ENCODE measurements at regions not wholly inside any gene's neighbourhood (a gene's known extent, or its start where the extent isn't known, plus 50 kb on each side); places are given as distances from the start of the nearest gene placed in this dataset.

GRCh38 chr5:164844348-164844747 is 1338.9 kb downstream of the MAT2B start:
- intact Hi-C loops (cut with micrococcal nuclease) = no loop called here
- no peaks in the 10 kb centered on the region for H4K20me1 ChIP-seq (ENCODE audit: insufficient read depth, low read length)
- no peak overlapping the region for H3K27ac ChIP-seq (ENCODE audit: low read depth in 1 of 2, low read length in 2 of 2)
- no peak overlapping the region for H3K9ac ChIP-seq (ENCODE audit: insufficient read depth, low read length, poor library complexity, severe bottlenecking)
- Mint-ChIP-seq H3K4me1 (peaks cover 3% of the 10 kb centered on the region), H3K9me3 (peaks cover 1 to 21% (median 9%) of the 10 kb centered on the region in 7 donors), H3K36me3 (no peaks in the 10 kb centered on the region), H3K4me3 (no peak overlapping the region), H3K27me3 (ENCODE audit: low read depth in 3 of 3) (peaks cover 0 to 3% (median 1%) of the 10 kb centered on the region in 3 donors), H3K27ac (no peak overlapping the region)
- H3K79me2 ChIP-seq (ENCODE audit: insufficient read depth, low read length) = no peaks in the 10 kb centered on the region
- H3K27me3 ChIP-seq (ENCODE audit: control insufficient read depth in 2 of 2, insufficient read depth in 2 of 2, low read length in 2 of 2) = no peaks in the 10 kb centered on the region
- no peak for TF ChIP-seq CTCF (IDR thresholded peaks at IDR 0.05)
- no peak overlapping the region for H3K4me3 ChIP-seq (replicated peaks in 1 of 3; ENCODE audit: low read depth in 2 of 3, low read length in 3 of 3)
- H3K4me1 ChIP-seq (ENCODE audit: control insufficient read depth in 1 of 2, insufficient read depth in 2 of 2, low read length in 2 of 2) = no peaks in the 10 kb centered on the region
- DNase-seq = no peak
- H3K4me2 ChIP-seq (replicated peaks; ENCODE audit: extremely low read depth, low read length, poor library complexity, severe bottlenecking) = no peak overlapping the region
- H3K9me3 ChIP-seq (replicated peaks in 1 of 2; ENCODE audit: control insufficient read depth in 1 of 2, insufficient read depth in 1 of 2, low read length in 2 of 2) = peaks cover 3 to 4% of the 10 kb centered on the region in 2 donors
- H3K36me3 ChIP-seq (replicated peaks in 1 of 2; ENCODE audit: control insufficient read depth in 1 of 2, insufficient read depth in 2 of 2, low read length in 2 of 2) = no peaks in the 10 kb centered on the region
- WGBS (ENCODE audit: insufficient coverage) = 100% methylated on average over 3 of the region's 5 CpGs
- H2AFZ ChIP-seq (ENCODE audit: insufficient read depth, low read depth, low read length, poor library complexity, severe bottlenecking) = no peak overlapping the region

- Mint-ChIP-seq H3K27ac (no peak overlapping the region), H3K36me3 (no peaks in the 10 kb centered on the region), H3K4me3 (no peak overlapping the region), H3K9me3 (peaks cover 0 to 8% (median 4%) of the 10 kb centered on the region in 7 donors), H3K27me3 (ENCODE audit: low read depth in 3 of 3) (peaks cover 0 to 3% (median 0%) of the 10 kb centered on the region in 3 donors), H3K4me1 (no peaks in the 10 kb centered on the region)
- H3K9me3 ChIP-seq (replicated peaks in 1 of 2; ENCODE audit: control insufficient read depth in 1 of 2, insufficient read depth in 1 of 2, low read length in 2 of 2) = peaks cover 0 to 3% of the 10 kb centered on the region in 2 donors
- no peaks in the 10 kb centered on the region for H3K27me3 ChIP-seq (ENCODE audit: control insufficient read depth in 2 of 2, insufficient read depth in 2 of 2, low read length in 2 of 2)
- H3K36me3 ChIP-seq (replicated peaks in 1 of 2; ENCODE audit: control insufficient read depth in 1 of 2, insufficient read depth in 2 of 2, low read length in 2 of 2) = no peaks in the 10 kb centered on the region
- no peak overlapping the region for H3K27ac ChIP-seq (ENCODE audit: low read depth in 1 of 2, low read length in 2 of 2)
- H3K4me2 ChIP-seq (replicated peaks; ENCODE audit: extremely low read depth, low read length, poor library complexity, severe bottlenecking) = no peak overlapping the region
- H3K4me1 ChIP-seq (ENCODE audit: control insufficient read depth in 1 of 2, insufficient read depth in 2 of 2, low read length in 2 of 2) = no peaks in the 10 kb centered on the region
- 100% methylated on average over 2 of the region's 2 CpGs for WGBS (ENCODE audit: insufficient coverage)
- H3K4me3 ChIP-seq (replicated peaks in 1 of 3; ENCODE audit: low read depth in 2 of 3, low read length in 3 of 3) = no peak overlapping the region
- intact Hi-C loops (cut with micrococcal nuclease) = no loop called here
- H2AFZ ChIP-seq (ENCODE audit: insufficient read depth, low read depth, low read length, poor library complexity, severe bottlenecking) = no peak overlapping the region
- no peaks in the 10 kb centered on the region for H4K20me1 ChIP-seq (ENCODE audit: insufficient read depth, low read length)
- no peak overlapping the region for H3K9ac ChIP-seq (ENCODE audit: insufficient read depth, low read length, poor library complexity, severe bottlenecking)
- no peaks in the 10 kb centered on the region for H3K79me2 ChIP-seq (ENCODE audit: insufficient read depth, low read length)
- DNase-seq = no peak
- no peak for TF ChIP-seq CTCF (IDR thresholded peaks at IDR 0.05)
Measured at GRCh38 chr5:164860896-164861295, 1355.5 kb downstream of the MAT2B start.

All from CD14-positive monocyte (primary cell).